ENCODE measurements at regions not wholly inside any gene's neighbourhood (a gene's known extent, or its start where the extent isn't known, plus 50 kb on each side); places are given as distances from the start of the nearest gene placed in this dataset.

- H2AFZ ChIP-seq (ENCODE audit: low read length): no peak overlapping the region
- H3K27ac ChIP-seq (ENCODE audit: low read depth, low read length, poor library complexity, severe bottlenecking): no peak overlapping the region
- no peaks in the 10 kb centered on the region for H3K4me1 ChIP-seq (ENCODE audit: insufficient read depth, low read length, poor library complexity, severe bottlenecking)
- ChIA-PET POLR2A (interaction anchor here (1.1 kb wide), 1 partner anchor 12 kb away, joined by 3 read pairs; no protein-coding TSS in a partner anchor), CTCF (ENCODE audit: unreplicated experiment) (interaction anchor here (0.5 kb wide), 1 partner anchor 11 kb away, joined by 3 read pairs; no protein-coding TSS in a partner anchor)
- no peaks in the 10 kb centered on the region for H3K36me3 ChIP-seq (ENCODE audit: insufficient read depth, low read length)
- H3K4me3 ChIP-seq (ENCODE audit: low read depth, low read length, poor library complexity, severe bottlenecking): no peak overlapping the region
- H3K9me2 ChIP-seq (ENCODE audit: insufficient read depth, low read length): no peaks in the 10 kb centered on the region
- no peaks in the 10 kb centered on the region for H4K20me1 ChIP-seq (ENCODE audit: insufficient read depth, low read length)
- no peaks in the 10 kb centered on the region for H3K9me3 ChIP-seq (ENCODE audit: low read length)
- H3K4me2 ChIP-seq (ENCODE audit: low read length): no peak overlapping the region
- TF ChIP-seq EZH2phosphoT487 (IDR thresholded peaks at IDR 0.05; ENCODE audit: borderline replicate concordance, low read depth, low read length): no peak
- TF ChIP-seq, protein P1, sequence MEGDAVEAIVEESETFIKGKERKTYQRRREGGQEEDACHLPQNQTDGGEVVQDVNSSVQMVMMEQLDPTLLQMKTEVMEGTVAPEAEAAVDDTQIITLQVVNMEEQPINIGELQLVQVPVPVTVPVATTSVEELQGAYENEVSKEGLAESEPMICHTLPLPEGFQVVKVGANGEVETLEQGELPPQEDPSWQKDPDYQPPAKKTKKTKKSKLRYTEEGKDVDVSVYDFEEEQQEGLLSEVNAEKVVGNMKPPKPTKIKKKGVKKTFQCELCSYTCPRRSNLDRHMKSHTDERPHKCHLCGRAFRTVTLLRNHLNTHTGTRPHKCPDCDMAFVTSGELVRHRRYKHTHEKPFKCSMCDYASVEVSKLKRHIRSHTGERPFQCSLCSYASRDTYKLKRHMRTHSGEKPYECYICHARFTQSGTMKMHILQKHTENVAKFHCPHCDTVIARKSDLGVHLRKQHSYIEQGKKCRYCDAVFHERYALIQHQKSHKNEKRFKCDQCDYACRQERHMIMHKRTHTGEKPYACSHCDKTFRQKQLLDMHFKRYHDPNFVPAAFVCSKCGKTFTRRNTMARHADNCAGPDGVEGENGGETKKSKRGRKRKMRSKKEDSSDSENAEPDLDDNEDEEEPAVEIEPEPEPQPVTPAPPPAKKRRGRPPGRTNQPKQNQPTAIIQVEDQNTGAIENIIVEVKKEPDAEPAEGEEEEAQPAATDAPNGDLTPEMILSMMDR (conservative IDR thresholded peaks at IDR 0.05; ENCODE audit: low read length): no peak
- no peak for DNase-seq (ENCODE audit: low spot score)
- no TSS peak for BruUV-seq (replicated peaks)
- intact Hi-C loops (cut with micrococcal nuclease; ENCODE audit: unreplicated experiment): no loop called here
- no peaks in the 10 kb centered on the region for H3K79me2 ChIP-seq (ENCODE audit: insufficient read depth, low read depth, low read length)
These were observed 144.6 kb upstream of the IL12A start for GRCh38 chr3:159843840-159844730.

DNA sequence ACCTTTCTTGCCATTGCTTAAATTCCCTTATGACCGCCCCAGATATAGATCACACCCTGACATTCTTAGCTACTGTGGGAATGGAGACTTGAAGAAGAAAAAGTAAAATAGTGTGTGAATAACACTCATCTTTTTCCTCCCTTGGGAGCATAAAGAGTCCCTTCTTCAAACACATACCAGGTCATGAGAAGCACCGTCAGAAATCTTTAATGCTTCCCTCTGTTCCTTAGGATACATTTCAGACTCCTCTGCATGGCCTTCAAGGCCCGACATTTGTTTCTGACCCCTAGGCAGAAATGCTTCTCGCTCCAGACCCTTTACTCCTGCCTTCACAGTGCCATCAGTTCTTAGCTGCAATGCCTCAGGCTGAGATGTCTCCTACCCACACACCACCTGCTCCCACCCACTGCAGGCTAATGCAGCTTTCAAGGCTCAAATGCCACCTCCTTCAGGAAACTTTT, 143.8 kb upstream of the IL12A start:
- no peaks in the 10 kb centered on the region for H3K9me2 ChIP-seq (ENCODE audit: insufficient read depth, low read length)
- DNase-seq (ENCODE audit: low spot score): no peak
- H2AFZ ChIP-seq (ENCODE audit: low read length): no peak overlapping the region
- H3K79me2 ChIP-seq (ENCODE audit: insufficient read depth, low read depth, low read length): no peaks in the 10 kb centered on the region
- no peaks in the 10 kb centered on the region for H3K9me3 ChIP-seq (ENCODE audit: low read length)
- no peaks in the 10 kb centered on the region for H4K20me1 ChIP-seq (ENCODE audit: insufficient read depth, low read length)
- no peak overlapping the region for H3K4me3 ChIP-seq (ENCODE audit: low read depth, low read length, poor library complexity, severe bottlenecking)
- CTCF ChIA-PET (ENCODE audit: unreplicated experiment): interaction anchor here (0.5 kb wide), 1 partner anchor 12 kb away, joined by 3 read pairs; no protein-coding TSS in a partner anchor
- no peak overlapping the region for H3K27ac ChIP-seq (ENCODE audit: low read depth, low read length, poor library complexity, severe bottlenecking)
- no peaks in the 10 kb centered on the region for H3K4me1 ChIP-seq (ENCODE audit: insufficient read depth, low read length, poor library complexity, severe bottlenecking)
- TF ChIP-seq EZH2phosphoT487 (IDR thresholded peaks at IDR 0.05; ENCODE audit: borderline replicate concordance, low read depth, low read length): no peak
- TF ChIP-seq, protein P1 (conservative IDR thresholded peaks at IDR 0.05; ENCODE audit: low read length): no peak
- H3K36me3 ChIP-seq (ENCODE audit: insufficient read depth, low read length): no peaks in the 10 kb centered on the region
- no TSS peak for BruUV-seq (replicated peaks)
- POLR2A ChIA-PET: interaction anchor here (1.1 to 1.3 kb wide), 2 partner anchors 8 to 11 kb away, joined by 3 read pairs; no protein-coding TSS in a partner anchor
- no peak overlapping the region for H3K4me2 ChIP-seq (ENCODE audit: low read length)
- intact Hi-C loops (cut with micrococcal nuclease; ENCODE audit: unreplicated experiment): no loop called here

DNA sequence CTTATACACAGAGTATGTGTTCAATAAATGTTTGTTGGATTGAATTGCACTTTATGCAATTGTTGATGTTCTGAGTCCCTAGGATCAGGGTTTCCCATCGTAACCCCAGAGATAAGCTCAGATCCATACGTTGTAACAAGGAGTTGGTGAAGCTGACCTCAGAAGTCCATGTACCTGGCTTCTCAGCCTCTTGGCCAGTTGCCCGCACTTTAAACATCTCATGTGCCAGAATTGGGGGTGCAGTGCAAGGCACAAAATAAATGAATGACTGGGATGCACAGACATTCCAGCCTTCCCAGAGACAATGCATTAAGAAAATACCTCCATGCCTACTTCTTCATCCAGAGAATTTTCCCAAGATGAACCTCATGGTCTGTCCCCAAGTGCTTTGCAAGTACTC, 142.9 kb upstream of the IL12A start:
- H3K9me3 ChIP-seq (ENCODE audit: low read length): no peaks in the 10 kb centered on the region
- H3K4me3 ChIP-seq (ENCODE audit: low read depth, low read length, poor library complexity, severe bottlenecking): no peak overlapping the region
- H3K9me2 ChIP-seq (ENCODE audit: insufficient read depth, low read length): no peaks in the 10 kb centered on the region
- no peak overlapping the region for H2AFZ ChIP-seq (ENCODE audit: low read length)
- TF ChIP-seq, protein P1 (conservative IDR thresholded peaks at IDR 0.05; ENCODE audit: low read length): no peak
- no peak for TF ChIP-seq EZH2phosphoT487 (IDR thresholded peaks at IDR 0.05; ENCODE audit: borderline replicate concordance, low read depth, low read length)
- no peak overlapping the region for H3K4me2 ChIP-seq (ENCODE audit: low read length)
- no peaks in the 10 kb centered on the region for H3K36me3 ChIP-seq (ENCODE audit: insufficient read depth, low read length)
- H3K79me2 ChIP-seq (ENCODE audit: insufficient read depth, low read depth, low read length): no peaks in the 10 kb centered on the region
- intact Hi-C loops (cut with micrococcal nuclease; ENCODE audit: unreplicated experiment): no loop called here
- ChIA-PET CTCF (ENCODE audit: unreplicated experiment) (no interaction called here), POLR2A (interaction anchor here (1.3 kb wide), 1 partner anchor 9 kb away, joined by 3 read pairs; no protein-coding TSS in a partner anchor)
- H4K20me1 ChIP-seq (ENCODE audit: insufficient read depth, low read length): no peaks in the 10 kb centered on the region
- no peaks in the 10 kb centered on the region for H3K4me1 ChIP-seq (ENCODE audit: insufficient read depth, low read length, poor library complexity, severe bottlenecking)
- BruUV-seq (replicated peaks): no TSS peak
- no peak for DNase-seq (ENCODE audit: low spot score)
- no peak overlapping the region for H3K27ac ChIP-seq (ENCODE audit: low read depth, low read length, poor library complexity, severe bottlenecking)

Measured in OCI-LY7 (cell line).